HG03139 (cell line): ENCODE measurements at regions not wholly inside any gene's neighbourhood (a gene's known extent, or its start where the extent isn't known, plus 50 kb on each side); places are given as distances from the start of the nearest gene placed in this dataset.
A peak's percentile ranks its signal among the peaks of the same experiment; 100 is the strongest.
"Not testable (repeated sequence)": the region's sequence is repeated elsewhere in the genome, so short reads cannot be mapped to it uniquely, and the experiment has no call there.

Experiments
- ATAC-seq: cut with Tn5 transposase; IDR thresholded peaks from one replicate; pipeline ENCODE4 v1.9.1; 2021; ENCODE audit not compliant: unreplicated experiment

GRCh38 chr10:9158675-9159074 is 1104.2 kb downstream of the GATA3 start:
- ATAC-seq, result no peak

- ATAC-seq, result no peak
Observed at GRCh38 chr10:9160275-9160674, 1105.8 kb downstream of the GATA3 start.

- no peak for ATAC-seq
Observed at GRCh38 chr10:9163699-9164098, 1109.2 kb downstream of the GATA3 start.

GRCh38 chr10:9166770-9167169 is 1112.3 kb downstream of the GATA3 start:
- no peak for ATAC-seq

GRCh38 chr10:9172276-9172675 is 1117.8 kb downstream of the GATA3 start:
- ATAC-seq, result no peak

GRCh38 chr10:9175200-9175599 is 1120.7 kb downstream of the GATA3 start:
- ATAC-seq, result no peak

- not testable (repeated sequence) for ATAC-seq
Observed at GRCh38 chr10:9183197-9183880, 1128.9 kb downstream of the GATA3 start.

- ATAC-seq, result no peak
Observed at GRCh38 chr10:9188022-9188810, 1133.7 kb downstream of the GATA3 start.

- no peak for ATAC-seq
Observed at GRCh38 chr10:9189448-9189847, 1135.0 kb downstream of the GATA3 start.

GRCh38 chr10:9193120-9193519 is 1138.6 kb downstream of the GATA3 start:
- ATAC-seq, result no peak

- no peak for ATAC-seq
Observed at GRCh38 chr10:9195385-9195784, 1140.9 kb downstream of the GATA3 start.

- no peak for ATAC-seq
Observed at GRCh38 chr10:9198611-9199010, 1144.1 kb downstream of the GATA3 start.

- no peak for ATAC-seq
Observed at GRCh38 chr10:9205558-9205957, 1151.1 kb downstream of the GATA3 start.

- ATAC-seq, result peak; percentile 91
Observed at GRCh38 chr10:9209105-9209798, 1154.8 kb downstream of the GATA3 start.

GRCh38 chr10:9211228-9211627 is 1156.7 kb downstream of the GATA3 start:
- no peak for ATAC-seq

GRCh38 chr10:9214618-9215017 is 1160.1 kb downstream of the GATA3 start:
- ATAC-seq, result no peak

- no peak for ATAC-seq
Observed at GRCh38 chr10:9215121-9215520, 1160.6 kb downstream of the GATA3 start.

GRCh38 chr10:9219860-9220259 is 1165.4 kb downstream of the GATA3 start:
- no peak for ATAC-seq

- ATAC-seq, result no peak
Observed at GRCh38 chr10:9222917-9223316, 1168.4 kb downstream of the GATA3 start.

GRCh38 chr10:9227679-9228365 is 1173.3 kb downstream of the GATA3 start:
- ATAC-seq, result no peak

GRCh38 chr10:9228771-9229170 is 1174.3 kb downstream of the GATA3 start:
- ATAC-seq, result no peak
